A673 (cell line): ENCODE measurements at regions not wholly inside any gene's neighbourhood (a gene's known extent, or its start where the extent isn't known, plus 50 kb on each side); places are given as distances from the start of the nearest gene placed in this dataset.

Experiments used
- BruUV-seq: library from RNA; stranded (reverse); fragments of 400-500 nt; replicated peaks from 2 replicates; lab custom pipeline; 2021; lab: Mats Ljungman, UMichigan
- CTCF ChIA-PET: fragments of 300-600 bp; sonication (Branson Sonifier 250); formaldehyde crosslinking; loops from one replicate; lab custom pipeline; 2022; ENCODE audit warnings: antibody characterized with exemption; lab: Charles Lee
- POLR2A ChIA-PET: fragments of 300-600 bp; sonication (Branson Sonifier 250); formaldehyde crosslinking; loops from one replicate; lab custom pipeline; 2022; ENCODE audit warnings: antibody characterized with exemption; ENCODE audit not compliant: low non-redundant PET; lab: Charles Lee
- DNase-seq: peaks from one replicate; pipeline ENCODE4 v3.0.0-alpha.2; 2015; ENCODE audit warnings: low spot score
- H3K27ac ChIP-seq: fragments of 200-600 bp; sonication (generic); 2 replicates; pipeline ENCODE4 v1.5.1; 2016; ENCODE audit warnings: mixed run types, low read depth, mild to moderate bottlenecking, mixed read lengths, antibody characterized with exemption, low read length; ENCODE audit not compliant: poor library complexity, severe bottlenecking
- H3K27me3 ChIP-seq: fragments of 200-600 bp; sonication (generic); replicated peaks from 2 replicates; pipeline ENCODE4 v1.6.1; 2017; ENCODE audit warnings: mixed run types, low read depth, mild to moderate bottlenecking, mixed read lengths, antibody characterized with exemption, low read length; ENCODE audit not compliant: insufficient read depth, poor library complexity
- H3K36me3 ChIP-seq: fragments of 200-600 bp; sonication (generic); 2 replicates; pipeline ENCODE4 v1.6.1; 2016; ENCODE audit warnings: mixed run types, mild to moderate bottlenecking, mixed read lengths, antibody characterized with exemption, low read length; ENCODE audit not compliant: insufficient read depth, poor library complexity, severe bottlenecking
- H3K4me1 ChIP-seq: fragments of 200-600 bp; sonication (generic); 2 replicates; pipeline ENCODE4 v1.6.1; 2017; ENCODE audit warnings: mixed run types, mild to moderate bottlenecking, mixed read lengths, antibody characterized with exemption, low read length; ENCODE audit not compliant: insufficient read depth, poor library complexity, severe bottlenecking
- H3K4me3 ChIP-seq: fragments of 200-600 bp; sonication (generic); 2 replicates; pipeline ENCODE4 v1.5.1; 2016; ENCODE audit warnings: low read depth, mixed run types, mild to moderate bottlenecking, mixed read lengths, low read length; ENCODE audit not compliant: poor library complexity, severe bottlenecking
- H3K9me3 ChIP-seq: fragments of 200-600 bp; sonication (generic); 2 replicates; pipeline ENCODE4 v1.6.1; 2016; ENCODE audit warnings: mixed run types, low read depth, mild to moderate bottlenecking, mixed read lengths, antibody characterized with exemption, low read length; ENCODE audit not compliant: poor library complexity, severe bottlenecking
- CTCF ChIP-seq: fragments of 300-800, 200-600 bp; sonication (generic); conservative IDR thresholded peaks from 2 replicates; pipeline ENCODE4 v1.5.1; 2017; ENCODE audit warnings: low read depth, mild to moderate bottlenecking, antibody characterized with exemption, low read length, moderate library complexity, mixed read lengths
- EZH2 ChIP-seq: fragments of 200-600 bp; sonication (generic); IDR thresholded peaks from 2 replicates; pipeline ENCODE4 v1.6.1; 2017; ENCODE audit warnings: borderline replicate concordance, low read depth, mild to moderate bottlenecking, mixed read lengths, antibody characterized with exemption, low read length; ENCODE audit not compliant: poor library complexity, severe bottlenecking
- intact Hi-C: fragments of 100-400 bp; cut with micrococcal nuclease; formaldehyde crosslinking; loops from one replicate; pipeline ENCODE4 v1.10.0; 2022; ENCODE audit not compliant: unreplicated experiment

GRCh38 chr4:149160370-149160769, 655.3 kb downstream of the IQCM start:
- H3K4me3 ChIP-seq = no peak overlapping the region
- no peaks in the 10 kb centered on the region for H3K36me3 ChIP-seq
- H3K27me3 ChIP-seq = no peaks in the 10 kb centered on the region
- intact Hi-C loops = no loop called here
- H3K9me3 ChIP-seq = no peaks in the 10 kb centered on the region
- no TSS peak for BruUV-seq
- no peak for TF ChIP-seq CTCF
- no peak for TF ChIP-seq EZH2
- no peak overlapping the region for H3K27ac ChIP-seq
- ChIA-PET POLR2A (no interaction called here), CTCF (no interaction called here)
- H3K4me1 ChIP-seq = no peaks in the 10 kb centered on the region
- no peak for DNase-seq

DNA sequence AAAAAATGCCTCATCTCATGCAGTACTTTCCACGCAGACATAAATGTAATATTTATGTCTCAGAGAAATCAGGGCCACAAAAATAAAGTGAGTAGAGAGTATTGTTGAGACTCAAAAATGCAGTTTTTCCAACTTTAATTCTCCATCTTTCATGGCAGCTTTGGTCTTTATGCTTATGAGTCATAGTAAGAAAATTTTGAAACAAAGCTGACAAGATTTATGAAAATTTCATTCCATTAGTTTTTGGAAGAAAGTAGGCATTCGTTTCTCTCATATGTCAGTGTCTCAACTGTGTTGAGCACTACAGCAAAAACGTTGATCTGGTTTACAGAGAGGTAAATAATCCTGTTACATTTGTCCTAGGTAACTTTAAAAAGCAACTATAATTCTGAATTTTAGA, 656.8 kb downstream of the IQCM start:
- TF ChIP-seq EZH2 (no peak), CTCF (no peak)
- Histone ChIP-seq H3K4me1 (no peaks in the 10 kb centered on the region), H3K27me3 (no peaks in the 10 kb centered on the region), H3K36me3 (no peaks in the 10 kb centered on the region), H3K27ac (no peak overlapping the region), H3K4me3 (no peak overlapping the region), H3K9me3 (no peaks in the 10 kb centered on the region)
- BruUV-seq = no TSS peak
- DNase-seq = no peak
- intact Hi-C loops = no loop called here
- POLR2A ChIA-PET = interaction anchor here (0.6 kb wide), 1 partner anchor 13 kb away, joined by 3 read pairs; no protein-coding TSS in a partner anchor
- CTCF ChIA-PET = no interaction called here

DNA sequence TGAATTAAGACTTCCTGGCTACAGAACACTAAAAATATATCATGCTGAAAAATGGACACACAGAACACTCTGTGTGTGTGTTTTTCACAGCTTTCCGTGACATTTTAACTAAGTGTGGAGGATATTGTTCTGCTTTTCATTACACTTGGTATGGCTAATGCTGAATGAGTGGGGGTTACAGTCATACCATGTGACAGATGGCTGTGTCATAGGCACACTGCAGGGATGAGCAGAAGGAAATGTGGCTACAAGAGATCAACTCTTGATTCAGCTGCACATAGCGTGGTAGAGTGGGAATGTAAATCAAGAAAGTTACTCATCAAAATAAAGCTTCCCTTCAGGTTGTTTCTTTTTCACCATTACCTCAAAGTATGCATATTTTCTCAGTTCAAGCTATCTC, 669.8 kb downstream of the IQCM start:
- ChIA-PET CTCF (no interaction called here), POLR2A (no interaction called here)
- Histone ChIP-seq H3K4me3 (no peak overlapping the region), H3K27me3 (no peaks in the 10 kb centered on the region), H3K9me3 (no peaks in the 10 kb centered on the region), H3K36me3 (no peaks in the 10 kb centered on the region), H3K4me1 (peaks cover 21% of the 10 kb centered on the region), H3K27ac (no peak overlapping the region)
- intact Hi-C loops = no loop called here
- no peak for DNase-seq
- BruUV-seq = no TSS peak
- no peak for TF ChIP-seq CTCF
- TF ChIP-seq EZH2 = no peak
